Sigmoid colon (tissue), 3 donors: ENCODE measurements at regions not wholly inside any gene's neighbourhood (a gene's known extent, or its start where the extent isn't known, plus 50 kb on each side); places are given as distances from the start of the nearest gene placed in this dataset.

Source experiments
- POLR2A ChIP-seq, 2 donors: fragments of 450-650 bp; IDR thresholded peaks; one replicate each; pipeline ENCODE4 v1.6.1; 2016; ENCODE audit warnings: antibody characterized with exemption in 2 of 2, mild to moderate bottlenecking in 2 of 2, moderate library complexity in 2 of 2
- TF ChIP-seq, protein P1 (sequence below), 4 experiments: fragments of 450-650 bp in 3 of 4; fragments of 200-600 bp in 1 of 4; IDR thresholded peaks; one replicate each; pipeline ENCODE4 v1.5.1; 2016 to 2019; ENCODE audit warnings: antibody characterized with exemption in 4 of 4, mild to moderate bottlenecking in 3 of 4, moderate library complexity in 2 of 4

DNA sequence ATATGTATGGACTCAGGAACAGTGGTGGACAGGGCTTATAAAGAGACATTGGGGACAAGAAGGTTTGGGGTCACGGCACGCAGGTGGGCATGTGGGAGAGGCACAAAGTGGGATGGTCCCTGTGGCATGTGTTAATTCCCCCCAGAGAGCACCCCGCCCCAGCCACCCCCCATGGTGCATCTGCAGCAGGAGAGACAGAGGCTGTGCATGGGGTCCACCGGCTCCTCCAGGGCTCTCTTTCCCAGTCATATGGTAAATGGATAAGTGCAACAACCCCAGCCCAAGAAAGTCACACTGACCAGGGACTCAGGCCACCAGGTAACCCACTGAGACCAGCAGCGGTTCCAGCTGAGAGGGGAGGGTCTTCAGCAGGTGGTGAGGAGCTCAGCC is 242.1 kb downstream of the BCL11B start:
- TF ChIP-seq, protein P1, sequence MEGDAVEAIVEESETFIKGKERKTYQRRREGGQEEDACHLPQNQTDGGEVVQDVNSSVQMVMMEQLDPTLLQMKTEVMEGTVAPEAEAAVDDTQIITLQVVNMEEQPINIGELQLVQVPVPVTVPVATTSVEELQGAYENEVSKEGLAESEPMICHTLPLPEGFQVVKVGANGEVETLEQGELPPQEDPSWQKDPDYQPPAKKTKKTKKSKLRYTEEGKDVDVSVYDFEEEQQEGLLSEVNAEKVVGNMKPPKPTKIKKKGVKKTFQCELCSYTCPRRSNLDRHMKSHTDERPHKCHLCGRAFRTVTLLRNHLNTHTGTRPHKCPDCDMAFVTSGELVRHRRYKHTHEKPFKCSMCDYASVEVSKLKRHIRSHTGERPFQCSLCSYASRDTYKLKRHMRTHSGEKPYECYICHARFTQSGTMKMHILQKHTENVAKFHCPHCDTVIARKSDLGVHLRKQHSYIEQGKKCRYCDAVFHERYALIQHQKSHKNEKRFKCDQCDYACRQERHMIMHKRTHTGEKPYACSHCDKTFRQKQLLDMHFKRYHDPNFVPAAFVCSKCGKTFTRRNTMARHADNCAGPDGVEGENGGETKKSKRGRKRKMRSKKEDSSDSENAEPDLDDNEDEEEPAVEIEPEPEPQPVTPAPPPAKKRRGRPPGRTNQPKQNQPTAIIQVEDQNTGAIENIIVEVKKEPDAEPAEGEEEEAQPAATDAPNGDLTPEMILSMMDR (IDR thresholded peaks at IDR 0.05), result no peak
- TF ChIP-seq POLR2A (IDR thresholded peaks at IDR 0.05), result no peak
